HCT116 (cell line): ENCODE measurements at regions not wholly inside any gene's neighbourhood (a gene's known extent, or its start where the extent isn't known, plus 50 kb on each side); places are given as distances from the start of the nearest gene placed in this dataset.

Experiments
- ATAC-seq: fragments of 200-7000 bp; cut with Tn5 transposase; 2 replicates; pipeline ENCODE4 v1.9.1; 2020; ENCODE audit warnings: mild to moderate bottlenecking, moderate library complexity
- BruUV-seq: library from RNA; stranded (reverse); fragments of 400-500 nt; replicated peaks from 2 replicates; lab custom pipeline; 2021; lab: Mats Ljungman, UMichigan
- CTCF ChIA-PET: fragments of 300-600 bp; sonication (Branson Sonifier 250); formaldehyde crosslinking; loops from one replicate; lab custom pipeline; 2021; ENCODE audit warnings: antibody characterized with exemption; lab: Charles Lee
- POLR2A ChIA-PET: fragments of 300-600, 350-600 bp; sonication (Branson Sonifier 250); formaldehyde crosslinking; loops from one replicate; lab custom pipeline; 2021; ENCODE audit warnings: antibody characterized with exemption; lab: Charles Lee
- RAD21 ChIA-PET, 2 experiments: fragments of 300-600 bp; sonication (Branson Sonifier 250); formaldehyde crosslinking; loops; one replicate each; lab custom pipeline; 2023; ENCODE audit warnings: low total read pairs in 2 of 2; ENCODE audit not compliant: uncharacterized antibody in 2 of 2, unreplicated experiment in 2 of 2, low non-redundant PET in 1 of 2; lab: Charles Lee
- DNase-seq: peaks from one replicate; pipeline ENCODE4 v3.0.0-alpha.2; 2010; ENCODE audit warnings: low read depth, low spot score
- H2AFZ ChIP-seq: fragments of 200-600 bp; shearing (Covaris generic), sonication (generic); 2 replicates; pipeline ENCODE4 v1.6.1; 2017; ENCODE audit warnings: low read depth, mixed run types, mixed read lengths, antibody characterized with exemption, low read length; ENCODE audit not compliant: poor library complexity, severe bottlenecking
- H3K27ac ChIP-seq: 2 replicates; pipeline ENCODE4 v1.5.1; 2012; ENCODE audit warnings: low read depth, low read length
- H3K27me3 ChIP-seq: fragments of 200-600 bp; sonication (generic); 2 replicates; pipeline ENCODE4 v1.6.1; 2016; ENCODE audit warnings: mixed run types, low read length, mixed read lengths; ENCODE audit not compliant: insufficient read depth
- H3K36me3 ChIP-seq, 2 experiments: fragments of 200-500 bp in 1 of 2; fragments of 200-600 bp in 1 of 2; sonication (Bioruptor generic) in 1 of 2; sonication (generic) in 1 of 2; 2 replicates each; pipeline versions ENCODE4 v1.5.1 to v1.6.1; 2014 to 2016; ENCODE audit warnings: low read length in 2 of 2, inconsistent platforms in 1 of 2, mixed read lengths in 1 of 2, mixed run types in 1 of 2; ENCODE audit not compliant: insufficient read depth in 2 of 2, control insufficient read depth in 1 of 2
- H3K4me1 ChIP-seq, 2 experiments: fragments of 200-600 bp in 1 of 2; sonication (generic) in 1 of 2; 2 replicates each; pipeline versions ENCODE4 v1.5.1 to v1.6.1; 2012 to 2017; ENCODE audit warnings: low read length in 2 of 2, inconsistent platforms in 1 of 2, mild to moderate bottlenecking in 1 of 2, mixed read lengths in 1 of 2, mixed run types in 1 of 2, moderate library complexity in 1 of 2; ENCODE audit not compliant: insufficient read depth in 2 of 2, control insufficient read depth in 1 of 2
- H3K4me2 ChIP-seq: fragments of 200-600 bp; sonication (generic); 2 replicates; pipeline ENCODE4 v1.6.1; 2017; ENCODE audit warnings: mixed run types, low read length, mixed read lengths
- H3K4me3 ChIP-seq, 2 experiments: fragments of 200-600 bp in 1 of 2; sonication (generic) in 1 of 2; replicated peaks in 1 of 2; 2 replicates each; pipeline ENCODE4 v1.5.1; 2011 to 2016; ENCODE audit warnings: low read length in 2 of 2, control low read depth in 1 of 2, low read depth in 1 of 2, mild to moderate bottlenecking in 1 of 2, mixed read lengths in 1 of 2, mixed run types in 1 of 2
- H3K79me2 ChIP-seq: fragments of 200-600 bp; sonication (generic); 2 replicates; pipeline ENCODE4 v1.6.1; 2017; ENCODE audit warnings: mild to moderate bottlenecking, mixed run types, low read length, moderate library complexity, mixed read lengths; ENCODE audit not compliant: insufficient read depth
- H3K9ac ChIP-seq: fragments of 200-600 bp; sonication (generic); 2 replicates; pipeline ENCODE4 v1.6.1; 2016; ENCODE audit warnings: low read length, mixed read lengths
- H3K9me2 ChIP-seq: fragments of 200-600 bp; sonication (generic), shearing (Covaris generic); 2 replicates; pipeline ENCODE4 v1.6.1; 2017; ENCODE audit warnings: mixed run types, mild to moderate bottlenecking, moderate library complexity; ENCODE audit not compliant: insufficient read depth
- H3K9me3 ChIP-seq, 2 experiments: fragments of 200-500 bp in 1 of 2; fragments of 200-600 bp in 1 of 2; sonication (Bioruptor generic) in 1 of 2; sonication (generic) in 1 of 2; 2 replicates each; pipeline ENCODE4 v1.6.1; 2014 to 2017; ENCODE audit warnings: low read length in 2 of 2, mixed read lengths in 2 of 2, inconsistent platforms in 1 of 2, low read depth in 1 of 2, mild to moderate bottlenecking in 1 of 2, mixed run types in 1 of 2, moderate library complexity in 1 of 2; ENCODE audit not compliant: control insufficient read depth in 1 of 2, insufficient read depth in 1 of 2
- H4K20me1 ChIP-seq: fragments of 200-600 bp; sonication (generic), shearing (Covaris generic); 2 replicates; pipeline ENCODE4 v1.6.1; 2017; ENCODE audit warnings: mixed run types, mild to moderate bottlenecking, moderate library complexity; ENCODE audit not compliant: insufficient read depth
- CBX3 ChIP-seq: IDR thresholded peaks from 2 replicates; pipeline ENCODE4 v1.6.1; 2012; ENCODE audit warnings: low read depth
- CEBPB ChIP-seq: IDR thresholded peaks from 2 replicates; pipeline ENCODE4 v1.6.1; 2012; ENCODE audit warnings: low read depth
- EGR1 ChIP-seq: IDR thresholded peaks from 2 replicates; pipeline ENCODE4 v1.6.1; 2012; ENCODE audit warnings: low read depth
- EZH2phosphoT487 ChIP-seq: fragments of 200-600 bp; IDR thresholded peaks from 2 replicates; pipeline ENCODE4 v1.6.1; 2018; ENCODE audit warnings: antibody characterized with exemption, borderline replicate concordance
- FOSL1 ChIP-seq: IDR thresholded peaks from 2 replicates; pipeline ENCODE4 v1.6.1; 2012; ENCODE audit warnings: low read depth
- POLR2A ChIP-seq: IDR thresholded peaks from 2 replicates; pipeline ENCODE4 v1.7.0; 2011; ENCODE audit warnings: borderline replicate concordance; ENCODE audit not compliant: insufficient read depth, insufficient read length; ENCODE audit errors: extremely low read depth
- POLR2AphosphoS5 ChIP-seq: IDR thresholded peaks from 2 replicates; pipeline ENCODE4 v1.6.1; 2011; ENCODE audit warnings: mild to moderate bottlenecking, low read depth, low read length, moderate library complexity
- RAD21 ChIP-seq: IDR thresholded peaks from 2 replicates; pipeline ENCODE4 v1.6.1; 2012; ENCODE audit warnings: low read depth, mild to moderate bottlenecking
- SP1 ChIP-seq: IDR thresholded peaks from 2 replicates; pipeline ENCODE4 v1.6.1; 2012; ENCODE audit warnings: low read depth
- TCF7L2 ChIP-seq: IDR thresholded peaks from 2 replicates; pipeline ENCODE4 v1.7.0; 2011; ENCODE audit warnings: borderline replicate concordance, inconsistent platforms; ENCODE audit not compliant: insufficient read depth, insufficient read length; ENCODE audit errors: extremely low read depth
- YY1 ChIP-seq: IDR thresholded peaks from 2 replicates; pipeline ENCODE4 v1.6.1; 2011; ENCODE audit warnings: low read length, low read depth, moderate library complexity, mild to moderate bottlenecking; ENCODE audit not compliant: insufficient replicate concordance; ENCODE audit errors: extremely low read depth
- ZFX ChIP-seq: fragments of 450-650 bp; IDR thresholded peaks from 2 replicates; pipeline ENCODE4 v1.6.1; 2017
- ZNF274 ChIP-seq: fragments of 200-500 bp; sonication (Bioruptor generic); IDR thresholded peaks from 2 replicates; pipeline ENCODE4 v1.6.1; 2014; ENCODE audit warnings: mild to moderate bottlenecking, low read depth, low read length, inconsistent platforms
- intact Hi-C: fragments of 100-400 bp; cut with micrococcal nuclease; formaldehyde crosslinking; loops from 2 replicates; pipeline ENCODE4 v1.10.0; 2022
- TF ChIP-seq, protein P1 (sequence below): IDR thresholded peaks from 2 replicates; pipeline ENCODE4 v1.6.1; 2012; ENCODE audit warnings: low read depth
- TF ChIP-seq, protein P2 (sequence below): IDR thresholded peaks from 2 replicates; pipeline ENCODE4 v1.6.1; 2012
- TF ChIP-seq, protein P3 (sequence below): IDR thresholded peaks from 2 replicates; pipeline ENCODE4 v1.6.1; 2011; ENCODE audit warnings: mild to moderate bottlenecking, low read length, moderate library complexity; ENCODE audit not compliant: insufficient replicate concordance; ENCODE audit errors: extremely low read depth
- TF ChIP-seq, protein P4 (sequence below): IDR thresholded peaks from 2 replicates; pipeline ENCODE4 v1.6.1; 2012

DNA sequence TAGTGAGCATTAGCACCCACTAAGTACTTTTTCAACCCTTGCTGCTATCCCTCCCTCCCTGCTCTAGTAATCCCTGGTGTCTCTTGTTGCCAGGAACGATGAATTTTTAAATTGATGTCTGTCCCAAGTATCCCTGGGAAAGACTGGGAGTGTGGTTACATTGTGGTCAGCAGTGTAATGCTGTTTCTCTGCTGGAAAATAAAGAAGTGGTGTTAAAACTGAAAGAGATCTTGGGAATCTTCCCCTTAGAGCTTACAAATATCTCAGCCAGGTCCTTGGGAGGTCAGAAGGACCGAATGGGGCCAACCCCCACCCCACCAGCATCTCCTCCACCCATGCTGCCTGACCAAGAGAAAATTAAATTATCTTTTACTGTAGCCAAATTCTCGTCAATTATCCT is 174.5 kb upstream of the MXRA5 start:
- no peak overlapping the region for H3K9ac ChIP-seq
- ChIA-PET RAD21 (no interaction called here), POLR2A (no interaction called here), CTCF (no interaction called here)
- no peaks in the 10 kb centered on the region for H3K79me2 ChIP-seq
- no peak overlapping the region for H3K4me2 ChIP-seq
- H3K9me2 ChIP-seq: no peaks in the 10 kb centered on the region
- no peaks in the 10 kb centered on the region for H4K20me1 ChIP-seq
- DNase-seq (no peak), ATAC-seq (no peak)
- no peaks in the 10 kb centered on the region for H3K9me3 ChIP-seq
- H3K36me3 ChIP-seq: no peaks in the 10 kb centered on the region
- no peak overlapping the region for H3K27ac ChIP-seq
- TF ChIP-seq, protein P1, sequence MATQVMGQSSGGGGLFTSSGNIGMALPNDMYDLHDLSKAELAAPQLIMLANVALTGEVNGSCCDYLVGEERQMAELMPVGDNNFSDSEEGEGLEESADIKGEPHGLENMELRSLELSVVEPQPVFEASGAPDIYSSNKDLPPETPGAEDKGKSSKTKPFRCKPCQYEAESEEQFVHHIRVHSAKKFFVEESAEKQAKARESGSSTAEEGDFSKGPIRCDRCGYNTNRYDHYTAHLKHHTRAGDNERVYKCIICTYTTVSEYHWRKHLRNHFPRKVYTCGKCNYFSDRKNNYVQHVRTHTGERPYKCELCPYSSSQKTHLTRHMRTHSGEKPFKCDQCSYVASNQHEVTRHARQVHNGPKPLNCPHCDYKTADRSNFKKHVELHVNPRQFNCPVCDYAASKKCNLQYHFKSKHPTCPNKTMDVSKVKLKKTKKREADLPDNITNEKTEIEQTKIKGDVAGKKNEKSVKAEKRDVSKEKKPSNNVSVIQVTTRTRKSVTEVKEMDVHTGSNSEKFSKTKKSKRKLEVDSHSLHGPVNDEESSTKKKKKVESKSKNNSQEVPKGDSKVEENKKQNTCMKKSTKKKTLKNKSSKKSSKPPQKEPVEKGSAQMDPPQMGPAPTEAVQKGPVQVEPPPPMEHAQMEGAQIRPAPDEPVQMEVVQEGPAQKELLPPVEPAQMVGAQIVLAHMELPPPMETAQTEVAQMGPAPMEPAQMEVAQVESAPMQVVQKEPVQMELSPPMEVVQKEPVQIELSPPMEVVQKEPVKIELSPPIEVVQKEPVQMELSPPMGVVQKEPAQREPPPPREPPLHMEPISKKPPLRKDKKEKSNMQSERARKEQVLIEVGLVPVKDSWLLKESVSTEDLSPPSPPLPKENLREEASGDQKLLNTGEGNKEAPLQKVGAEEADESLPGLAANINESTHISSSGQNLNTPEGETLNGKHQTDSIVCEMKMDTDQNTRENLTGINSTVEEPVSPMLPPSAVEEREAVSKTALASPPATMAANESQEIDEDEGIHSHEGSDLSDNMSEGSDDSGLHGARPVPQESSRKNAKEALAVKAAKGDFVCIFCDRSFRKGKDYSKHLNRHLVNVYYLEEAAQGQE: no peak
- TF ChIP-seq, protein P2, sequence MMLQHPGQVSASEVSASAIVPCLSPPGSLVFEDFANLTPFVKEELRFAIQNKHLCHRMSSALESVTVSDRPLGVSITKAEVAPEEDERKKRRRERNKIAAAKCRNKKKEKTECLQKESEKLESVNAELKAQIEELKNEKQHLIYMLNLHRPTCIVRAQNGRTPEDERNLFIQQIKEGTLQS: no peak
- TF ChIP-seq EZH2phosphoT487 (no peak), CBX3 (no peak), ZNF274 (no peak), FOSL1 (no peak), ZFX (no peak), POLR2AphosphoS5 (no peak), EGR1 (no peak), RAD21 (no peak), POLR2A (no peak), TCF7L2 (no peak), CEBPB (no peak), SP1 (no peak), YY1 (no peak)
- TF ChIP-seq, protein P3, sequence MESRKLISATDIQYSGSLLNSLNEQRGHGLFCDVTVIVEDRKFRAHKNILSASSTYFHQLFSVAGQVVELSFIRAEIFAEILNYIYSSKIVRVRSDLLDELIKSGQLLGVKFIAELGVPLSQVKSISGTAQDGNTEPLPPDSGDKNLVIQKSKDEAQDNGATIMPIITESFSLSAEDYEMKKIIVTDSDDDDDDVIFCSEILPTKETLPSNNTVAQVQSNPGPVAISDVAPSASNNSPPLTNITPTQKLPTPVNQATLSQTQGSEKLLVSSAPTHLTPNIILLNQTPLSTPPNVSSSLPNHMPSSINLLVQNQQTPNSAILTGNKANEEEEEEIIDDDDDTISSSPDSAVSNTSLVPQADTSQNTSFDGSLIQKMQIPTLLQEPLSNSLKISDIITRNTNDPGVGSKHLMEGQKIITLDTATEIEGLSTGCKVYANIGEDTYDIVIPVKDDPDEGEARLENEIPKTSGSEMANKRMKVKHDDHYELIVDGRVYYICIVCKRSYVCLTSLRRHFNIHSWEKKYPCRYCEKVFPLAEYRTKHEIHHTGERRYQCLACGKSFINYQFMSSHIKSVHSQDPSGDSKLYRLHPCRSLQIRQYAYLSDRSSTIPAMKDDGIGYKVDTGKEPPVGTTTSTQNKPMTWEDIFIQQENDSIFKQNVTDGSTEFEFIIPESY: no peak
- TF ChIP-seq, protein P4, sequence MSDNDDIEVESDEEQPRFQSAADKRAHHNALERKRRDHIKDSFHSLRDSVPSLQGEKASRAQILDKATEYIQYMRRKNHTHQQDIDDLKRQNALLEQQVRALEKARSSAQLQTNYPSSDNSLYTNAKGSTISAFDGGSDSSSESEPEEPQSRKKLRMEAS: no peak
- no TSS peak for BruUV-seq
- H3K4me1 ChIP-seq: peaks cover 3 to 12% of the 10 kb centered on the region in 2 experiments; a peak in 2 of 4 replicates
- H3K27me3 ChIP-seq: no peaks in the 10 kb centered on the region
- no peak overlapping the region for H2AFZ ChIP-seq
- intact Hi-C loops: no loop called here
- no peak overlapping the region for H3K4me3 ChIP-seq
